ENCODE measurements at regions not wholly inside any gene's neighbourhood (a gene's known extent, or its start where the extent isn't known, plus 50 kb on each side); places are given as distances from the start of the nearest gene placed in this dataset.

DNA sequence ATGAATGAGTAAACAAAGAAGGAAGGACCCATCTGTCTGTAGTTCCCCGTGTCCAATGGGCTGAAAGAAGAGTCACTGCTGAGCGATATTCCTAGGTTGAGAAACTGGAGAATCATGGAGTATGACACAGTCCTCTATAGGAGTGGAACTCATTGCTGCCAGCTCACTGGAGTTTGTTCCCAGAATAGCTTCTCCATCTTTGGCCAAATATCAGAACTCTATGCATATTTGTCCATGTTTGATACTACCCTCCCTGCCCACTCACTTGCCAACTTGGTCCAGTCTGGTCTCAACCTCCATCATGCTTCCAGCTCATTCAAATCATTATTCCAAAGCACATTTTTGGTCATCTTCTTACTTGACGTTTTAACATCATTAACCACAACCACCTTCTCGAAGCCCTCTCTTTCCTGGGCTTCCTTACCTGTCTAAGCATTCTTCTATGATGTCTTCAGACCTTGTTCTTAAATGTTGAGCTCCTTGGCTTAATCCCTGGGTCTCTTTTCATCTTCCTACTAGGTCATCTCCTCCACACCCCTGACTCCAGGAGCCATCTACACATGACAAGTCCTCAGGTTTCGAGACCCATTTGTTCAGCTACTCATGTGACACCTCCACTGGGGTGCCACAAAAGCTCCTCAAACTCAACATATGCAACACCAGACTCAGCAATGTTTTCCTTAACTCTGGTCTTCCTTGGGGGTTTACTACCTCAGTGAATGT, 221.6 kb downstream of the MYCN start:
- no peak for DNase-seq

GRCh38 chr2:16161085-16161565, 220.8 kb downstream of the MYCN start:
- no peak for DNase-seq

GRCh38 chr2:16160281-16161084, 220.1 kb downstream of the MYCN start:
- DNase-seq: no peak

DNA sequence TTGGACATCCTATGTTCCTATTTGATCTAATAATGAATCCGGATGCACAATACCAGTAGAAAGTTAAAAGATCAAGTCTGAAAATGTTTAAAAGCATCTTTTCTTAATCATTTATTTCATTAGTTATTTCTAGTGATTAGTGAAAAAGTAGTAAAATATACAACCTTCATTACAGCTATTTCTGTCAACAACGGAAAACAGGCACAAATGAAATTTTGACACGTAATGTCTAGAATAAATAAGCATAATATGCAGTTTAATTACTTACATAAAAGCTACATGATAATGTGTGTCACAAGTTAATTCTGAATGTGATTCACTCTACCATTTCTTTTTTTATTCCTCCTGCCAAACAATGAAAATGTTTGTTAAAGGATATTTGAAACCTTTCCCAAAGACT, 216.1 kb downstream of the MYCN start:
- no peak for DNase-seq

DNA sequence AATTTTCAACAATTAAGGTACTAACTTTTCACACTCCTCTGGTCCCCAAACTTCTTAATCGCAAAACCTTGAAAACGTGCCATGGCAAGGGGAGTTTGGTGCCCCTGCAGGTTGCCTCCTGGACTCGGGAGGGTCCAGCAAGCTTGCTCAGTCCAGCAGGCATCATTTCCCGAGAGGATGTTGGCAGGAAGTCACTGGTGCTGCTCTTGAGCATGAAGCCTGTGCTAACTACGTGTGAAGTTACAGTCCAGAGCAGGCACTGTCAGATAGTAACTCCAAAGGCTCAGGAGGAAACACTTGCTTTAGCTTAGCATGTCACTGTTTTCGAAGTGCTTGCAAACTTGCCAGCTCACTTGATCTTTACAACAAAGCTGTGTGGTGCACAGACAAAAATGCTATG, 215.4 kb downstream of the MYCN start:
- no peak for DNase-seq

GRCh38 chr2:16155366-16155765, 215.0 kb downstream of the MYCN start:
- DNase-seq: no peak

DNA sequence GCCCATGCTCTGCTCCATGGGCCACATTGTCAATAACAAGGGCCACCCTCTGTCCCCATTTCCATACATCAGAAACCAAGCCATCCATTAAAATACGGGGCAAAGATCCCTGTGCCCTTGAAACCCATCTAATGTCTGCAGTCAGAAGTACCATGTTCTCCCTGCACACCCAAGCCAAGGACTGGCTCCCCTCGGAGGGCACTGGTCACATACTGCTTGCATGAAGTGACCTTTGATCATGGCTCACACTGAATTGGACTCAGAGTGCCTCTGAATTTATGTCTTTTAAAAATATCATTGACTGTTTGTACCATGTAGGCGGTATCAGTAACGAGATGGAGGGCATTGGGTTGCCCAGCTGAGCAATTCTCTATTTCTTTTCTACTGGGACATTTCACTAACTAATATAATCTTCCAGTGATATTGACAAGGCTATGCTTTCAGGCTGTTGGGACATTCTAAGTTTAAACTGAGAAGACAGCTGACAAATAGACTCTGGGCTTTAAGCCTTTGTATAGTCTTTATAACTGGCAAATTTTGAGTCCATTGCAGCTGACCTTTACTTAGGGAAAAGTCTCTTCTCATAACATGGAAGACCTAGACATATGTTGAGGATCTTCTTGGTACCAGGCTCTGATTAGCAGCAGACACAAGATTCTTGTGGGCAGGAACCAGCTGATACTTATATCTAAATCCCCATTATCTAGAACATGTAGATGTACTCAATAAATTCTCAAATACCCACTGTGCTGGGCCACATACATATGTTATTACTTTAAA, 214.3 kb downstream of the MYCN start:
- no peak for DNase-seq

DNA sequence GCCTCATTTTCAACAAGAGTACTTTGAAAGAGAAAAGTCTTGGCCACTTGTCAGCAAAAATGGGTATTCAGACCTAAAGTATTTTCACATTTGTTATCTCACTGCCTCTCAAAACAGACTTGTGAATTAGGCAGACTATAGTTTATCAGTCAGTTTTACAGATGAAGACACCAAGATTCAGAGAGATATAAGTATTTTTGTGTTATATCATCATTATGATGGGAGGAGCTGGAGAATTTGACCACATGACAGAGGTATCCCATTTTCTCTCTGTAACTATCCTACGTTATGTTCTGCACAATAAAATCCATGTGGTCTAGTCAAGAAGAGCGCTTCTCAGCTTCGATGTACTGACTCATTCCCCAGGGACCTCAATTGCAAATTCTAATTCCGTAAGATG, 213.7 kb downstream of the MYCN start:
- no peak for DNase-seq

DNA sequence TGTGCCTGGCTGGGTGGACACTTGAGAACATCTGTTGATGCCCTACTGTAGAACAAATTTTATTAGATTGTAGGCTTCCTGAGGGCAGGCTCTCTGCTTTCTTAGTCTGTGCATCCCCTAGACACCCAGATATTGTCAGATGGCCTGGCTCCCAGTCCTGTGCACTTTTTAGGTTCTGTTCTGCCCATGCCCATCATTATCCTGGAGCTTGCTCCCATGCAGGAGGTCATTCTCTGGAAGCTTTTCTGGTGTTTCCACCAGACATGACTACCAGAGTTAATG, 213.3 kb downstream of the MYCN start:
- no peak for DNase-seq

- no peak for DNase-seq
Observed at GRCh38 chr2:16152928-16153753, 212.8 kb downstream of the MYCN start.

GRCh38 chr2:16152071-16152927, 211.9 kb downstream of the MYCN start:
- no peak for DNase-seq

DNA sequence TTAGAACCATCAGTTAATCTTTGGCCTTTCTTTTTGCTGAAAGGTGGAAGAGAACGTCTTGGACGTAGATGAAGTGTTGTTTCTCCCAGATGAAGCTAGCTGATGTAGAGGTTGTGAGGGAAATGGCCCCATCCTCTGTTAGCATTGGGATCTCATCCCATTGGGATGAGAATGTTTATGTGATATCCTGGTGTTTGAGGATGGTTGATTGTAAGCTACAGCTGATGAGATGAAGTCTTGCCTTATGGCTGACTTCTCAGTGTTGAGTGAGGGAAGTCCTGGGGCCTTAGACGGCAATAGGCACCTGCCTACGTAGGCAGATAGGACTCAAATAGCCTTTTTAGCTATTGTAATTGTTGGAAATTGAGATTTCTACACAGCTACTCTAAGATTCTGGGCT, 211.3 kb downstream of the MYCN start:
- no peak for DNase-seq

DNA sequence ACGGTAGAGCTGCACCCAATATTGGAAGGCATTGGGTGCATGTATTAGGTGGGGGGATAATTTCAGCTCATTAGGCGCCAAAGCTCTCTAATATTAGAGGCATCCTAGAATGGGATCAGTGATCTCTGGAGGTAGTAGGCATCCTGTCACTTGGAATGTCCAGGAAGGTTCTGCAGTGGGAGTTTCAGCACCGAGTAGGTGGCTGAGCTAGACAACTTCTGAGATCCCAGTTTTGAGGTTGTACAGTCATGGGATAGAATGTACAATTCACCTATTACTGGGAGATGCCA, 210.9 kb downstream of the MYCN start:
- no peak for DNase-seq

DNA sequence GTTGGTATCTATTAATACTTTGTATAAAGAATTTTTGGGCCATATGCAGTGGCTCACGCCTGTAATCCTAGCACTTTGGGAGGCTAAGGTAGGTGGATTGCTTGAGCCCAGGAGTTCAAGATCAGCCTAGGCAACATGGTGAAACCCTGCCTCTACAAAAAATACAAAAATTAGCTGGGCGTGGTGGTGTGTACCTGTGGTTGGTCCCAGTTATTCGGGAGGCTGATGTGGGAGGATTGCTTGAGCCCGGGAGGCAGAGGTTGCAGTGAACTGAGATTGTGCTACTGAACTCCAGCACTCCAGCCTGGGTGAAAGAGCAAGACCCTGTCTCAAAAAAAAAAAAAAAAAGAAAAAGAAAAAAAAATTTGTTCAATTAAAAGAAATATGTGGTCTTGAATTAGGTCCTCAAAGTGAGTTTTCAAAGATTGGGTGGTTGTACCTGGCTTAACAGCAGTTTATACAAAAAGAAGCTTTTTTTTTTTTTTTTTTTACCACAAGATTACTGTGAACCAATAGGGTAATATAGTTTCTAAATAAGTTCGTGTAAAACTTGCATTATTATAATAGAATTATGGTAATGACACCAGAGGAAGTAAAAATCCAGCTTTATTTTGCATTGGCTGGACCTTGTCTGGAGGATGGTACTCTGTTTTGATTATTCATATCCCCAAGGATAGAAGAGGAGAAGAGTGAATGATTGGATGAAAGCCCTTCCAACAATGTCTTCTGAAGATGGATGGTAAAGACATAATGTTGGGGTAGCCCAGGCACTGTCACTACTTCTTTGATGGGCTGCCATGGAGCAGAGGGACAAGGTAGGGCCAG, 210.3 kb downstream of the MYCN start:
- DNase-seq: no peak

DNA sequence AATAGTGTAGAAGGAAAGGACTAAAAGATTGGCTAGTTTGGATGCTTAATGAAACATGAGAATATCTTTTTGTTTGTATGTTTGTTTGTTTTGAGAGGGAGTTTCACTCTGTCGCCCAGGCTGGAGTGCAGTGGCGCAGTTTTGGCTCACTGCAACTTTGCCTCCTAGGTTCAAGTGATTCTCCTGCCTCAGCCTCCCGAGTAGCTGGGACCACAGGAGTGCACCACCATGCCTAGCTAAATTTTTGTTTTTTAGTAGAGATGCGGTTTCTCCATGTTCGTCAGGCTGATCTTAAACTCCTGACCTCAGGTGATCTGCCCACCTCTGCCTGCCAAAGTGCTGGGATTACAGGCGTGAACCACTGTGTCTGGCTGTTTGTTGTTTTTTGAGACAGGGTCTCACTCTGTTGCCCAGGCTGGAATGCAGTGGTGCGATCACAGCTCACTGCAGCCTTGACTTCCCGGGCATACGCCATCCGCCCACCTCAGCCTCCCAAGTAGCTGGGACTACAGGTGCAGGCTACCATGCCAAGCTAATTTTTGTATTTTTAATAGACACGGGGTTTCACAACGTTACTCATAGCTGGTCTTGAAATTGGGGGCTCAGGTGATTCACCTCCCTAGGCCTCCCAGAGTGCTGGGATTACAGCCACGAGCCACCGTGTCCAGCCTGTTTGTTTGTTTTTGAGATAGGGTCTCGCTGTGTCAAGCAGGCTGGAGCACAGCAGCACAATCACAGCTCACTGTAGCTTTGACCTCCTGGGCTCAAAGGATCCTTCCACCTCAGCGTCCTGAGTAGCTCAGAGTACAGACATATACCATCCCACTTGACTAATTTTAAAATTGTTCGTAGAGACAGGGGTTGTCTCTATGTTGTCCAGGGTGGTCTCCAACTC, 209.2 kb downstream of the MYCN start:
- no peak for DNase-seq

- DNase-seq: no peak
Observed at GRCh38 chr2:16148632-16149348, 208.4 kb downstream of the MYCN start.

DNA sequence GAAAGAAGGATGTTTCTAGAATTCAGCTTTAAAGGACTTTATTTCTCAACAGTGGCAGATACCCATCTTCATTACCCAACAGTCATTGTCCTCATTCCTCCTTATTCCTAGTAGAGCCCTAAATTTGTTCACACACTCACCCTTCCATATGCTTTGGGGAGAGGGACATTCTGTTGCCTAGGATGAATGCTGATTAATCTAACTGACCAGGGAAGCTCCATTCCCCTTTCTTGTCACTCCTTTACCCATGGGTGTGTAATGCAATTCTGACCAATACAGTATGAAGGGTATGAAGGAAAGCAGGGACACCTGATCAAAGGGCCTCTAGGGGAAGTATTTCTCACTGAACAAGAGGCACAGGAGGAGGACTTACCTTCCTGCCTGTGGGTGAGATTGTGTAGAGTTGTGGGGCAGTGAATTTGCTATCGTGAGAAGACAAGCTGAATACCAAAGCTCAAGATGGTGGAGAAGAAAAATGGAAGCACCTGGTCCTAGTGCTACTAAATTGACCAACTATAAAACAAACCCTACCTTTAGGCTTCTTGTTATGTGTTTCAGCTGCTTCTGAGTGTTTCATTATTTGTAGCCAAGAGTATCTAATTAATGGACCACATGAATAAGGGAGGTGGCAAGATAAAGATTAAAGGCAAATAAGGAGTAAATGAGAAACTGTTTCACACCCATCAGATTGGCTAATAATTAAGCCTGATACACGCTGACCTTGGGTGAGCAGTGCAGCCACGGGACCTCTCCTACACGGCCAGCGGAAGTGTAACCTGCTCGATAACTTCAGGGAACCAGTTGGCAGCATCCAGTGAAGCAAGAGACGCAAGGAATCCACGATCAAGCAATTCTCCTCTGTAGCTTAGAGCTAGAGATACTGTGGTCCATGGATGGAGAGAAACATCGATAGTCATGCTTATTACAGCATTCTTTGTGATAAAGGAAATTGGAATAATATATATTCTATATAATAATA, 202.3 kb downstream of the MYCN start:
- no peak for DNase-seq

DNA sequence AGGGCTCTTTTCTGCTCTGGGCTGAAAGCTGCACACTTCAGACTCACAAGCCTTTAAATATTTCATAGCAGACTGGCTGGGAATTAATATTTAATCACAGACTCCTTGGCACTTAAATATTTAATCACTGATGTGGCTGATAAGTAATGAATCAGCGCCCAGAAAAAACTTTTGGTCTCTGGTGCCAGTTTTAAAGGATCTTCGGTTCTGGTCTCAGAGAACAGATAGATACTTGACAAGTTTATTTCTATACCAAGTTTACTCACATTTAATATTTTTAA, 201.2 kb downstream of the MYCN start:
- no peak for DNase-seq

Data from CD4-positive, alpha-beta T cell treated with Interleukin-12 subunit alpha and Interleukin-12 subunit beta, for 1 hour (primary cell).